MM.1S (cell line): ENCODE measurements at regions not wholly inside any gene's neighbourhood (a gene's known extent, or its start where the extent isn't known, plus 50 kb on each side); places are given as distances from the start of the nearest gene placed in this dataset.

ENCODE experiments used
- CTCF ChIP-seq: fragments of 300-600 bp; sonication (generic); IDR thresholded peaks from 2 replicates; pipeline ENCODE4 v1.5.1; 2016; ENCODE audit warnings: antibody characterized with exemption, low read length, mixed read lengths
- EZH2 ChIP-seq: fragments of 300-600 bp; sonication (generic); optimal IDR thresholded peaks from 2 replicates; pipeline ENCODE3; 2017; ENCODE audit warnings: low read depth, mild to moderate bottlenecking, antibody characterized with exemption, low read length, mixed read lengths
- EZH2phosphoT487 ChIP-seq: fragments of 300-600 bp; sonication (generic); IDR thresholded peaks from 2 replicates; pipeline ENCODE4 v1.6.1; 2018; ENCODE audit warnings: antibody characterized with exemption, low read length

- no peak for TF ChIP-seq EZH2
- TF ChIP-seq EZH2phosphoT487: no peak
- TF ChIP-seq CTCF: no peak
Measured at GRCh38 chr5:28780083-28780692, 1741.8 kb upstream of the CDH9 start.
